ENCODE measurements at regions not wholly inside any gene's neighbourhood (a gene's known extent, or its start where the extent isn't known, plus 50 kb on each side); places are given as distances from the start of the nearest gene placed in this dataset.
"Not testable (repeated sequence)": the region's sequence is repeated elsewhere in the genome, so short reads cannot be mapped to it uniquely, and the experiment has no call there.

DNA sequence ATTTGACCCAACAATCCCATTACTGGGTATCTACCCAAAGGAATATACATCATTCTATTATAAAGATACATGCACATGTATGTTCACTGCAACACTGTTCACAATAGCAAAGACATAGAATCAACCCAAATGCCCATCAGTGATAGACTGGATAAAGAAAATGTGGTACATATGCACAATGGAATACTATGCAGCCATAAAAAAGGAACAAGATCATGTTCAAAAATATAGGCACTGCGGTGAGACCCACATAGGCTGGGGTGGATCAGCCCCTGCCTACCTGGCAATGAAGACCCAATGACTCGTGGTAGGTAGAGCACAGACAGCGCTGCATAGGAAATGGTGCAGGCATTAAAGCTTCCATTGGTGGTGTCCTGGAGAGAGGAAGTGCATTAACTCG lies 88.6 kb upstream of the NFIL3 start:
- H2AFZ ChIP-seq (ENCODE audit: low read depth, low read length, poor library complexity, severe bottlenecking); CTCF ChIA-PET; intact Hi-C loops (cut with micrococcal nuclease); DNase-seq (ENCODE audit: low read depth, low spot score); H3K9me3 ChIP-seq (ENCODE audit: control insufficient read depth in 1 of 2, insufficient read depth in 1 of 2, low read depth in 1 of 2, low read length in 2 of 2); H3K4me1 ChIP-seq (ENCODE audit: control insufficient read depth in 1 of 2, insufficient read depth in 2 of 2, low read length in 2 of 2); BruUV-seq (replicated peaks); ATAC-seq; H3K4me2 ChIP-seq (ENCODE audit: low read length); POLR2A ChIA-PET; RAD21 ChIA-PET (ENCODE audit: low non-redundant PET in 1 of 2, low total read pairs in 2 of 2, uncharacterized antibody in 2 of 2, unreplicated experiment in 2 of 2); H4K20me1 ChIP-seq (ENCODE audit: insufficient read depth); H3K27ac ChIP-seq (ENCODE audit: low read depth, low read length); H3K27me3 ChIP-seq (ENCODE audit: insufficient read depth, low read length); H3K9ac ChIP-seq (ENCODE audit: low read length); H3K79me2 ChIP-seq (ENCODE audit: insufficient read depth, low read length); H3K4me3 ChIP-seq (replicated peaks in 1 of 2; ENCODE audit: low read depth in 1 of 2, low read length in 2 of 2); H3K36me3 ChIP-seq (ENCODE audit: control insufficient read depth in 1 of 2, insufficient read depth in 2 of 2, low read length in 2 of 2); H3K9me2 ChIP-seq (ENCODE audit: insufficient read depth): not testable (repeated sequence)

DNA sequence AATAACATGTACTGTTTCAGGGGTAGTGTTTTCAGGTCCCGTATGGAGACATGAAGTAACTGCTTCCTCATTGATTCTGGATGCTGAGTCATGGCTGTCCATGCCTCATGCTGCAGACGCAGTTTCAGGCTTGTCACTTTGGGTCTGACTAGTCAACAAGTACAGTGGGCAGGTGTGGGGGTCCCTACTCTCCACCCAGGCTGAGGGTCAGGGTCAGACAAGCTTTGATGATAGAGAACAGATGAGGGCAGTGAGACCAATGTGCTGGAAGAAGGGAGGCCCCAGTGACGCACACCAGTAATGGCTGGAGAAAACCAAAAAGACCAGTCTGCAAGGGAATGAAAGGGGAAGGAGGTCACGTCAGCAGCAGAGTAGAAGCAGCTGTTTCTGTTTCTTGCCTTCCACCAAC lies 80.0 kb upstream of the NFIL3 start:
- no peak overlapping the region for H3K4me3 ChIP-seq (replicated peaks in 1 of 2; ENCODE audit: low read depth in 1 of 2, low read length in 2 of 2)
- TF ChIP-seq RAD21 (IDR thresholded peaks at IDR 0.05; ENCODE audit: low read depth) (no peak), SP1 (IDR thresholded peaks at IDR 0.05; ENCODE audit: low read depth) (no peak), JUND (IDR thresholded peaks at IDR 0.05) (no peak), POLR2AphosphoS5 (IDR thresholded peaks at IDR 0.05; ENCODE audit: low read depth, low read length) (no peak), ELF1 (IDR thresholded peaks at IDR 0.05; ENCODE audit: borderline replicate concordance, low read depth) (no peak), CEBPB (IDR thresholded peaks at IDR 0.05; ENCODE audit: low read depth) (no peak), EZH2 (IDR thresholded peaks at IDR 0.05) (no peak), EGR1 (IDR thresholded peaks at IDR 0.05; ENCODE audit: low read depth) (no peak), CBX3 (IDR thresholded peaks at IDR 0.05; ENCODE audit: low read depth) (no peak)
- TF ChIP-seq, protein P1, sequence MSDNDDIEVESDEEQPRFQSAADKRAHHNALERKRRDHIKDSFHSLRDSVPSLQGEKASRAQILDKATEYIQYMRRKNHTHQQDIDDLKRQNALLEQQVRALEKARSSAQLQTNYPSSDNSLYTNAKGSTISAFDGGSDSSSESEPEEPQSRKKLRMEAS (IDR thresholded peaks at IDR 0.05): no peak
- TF ChIP-seq, protein P2, sequence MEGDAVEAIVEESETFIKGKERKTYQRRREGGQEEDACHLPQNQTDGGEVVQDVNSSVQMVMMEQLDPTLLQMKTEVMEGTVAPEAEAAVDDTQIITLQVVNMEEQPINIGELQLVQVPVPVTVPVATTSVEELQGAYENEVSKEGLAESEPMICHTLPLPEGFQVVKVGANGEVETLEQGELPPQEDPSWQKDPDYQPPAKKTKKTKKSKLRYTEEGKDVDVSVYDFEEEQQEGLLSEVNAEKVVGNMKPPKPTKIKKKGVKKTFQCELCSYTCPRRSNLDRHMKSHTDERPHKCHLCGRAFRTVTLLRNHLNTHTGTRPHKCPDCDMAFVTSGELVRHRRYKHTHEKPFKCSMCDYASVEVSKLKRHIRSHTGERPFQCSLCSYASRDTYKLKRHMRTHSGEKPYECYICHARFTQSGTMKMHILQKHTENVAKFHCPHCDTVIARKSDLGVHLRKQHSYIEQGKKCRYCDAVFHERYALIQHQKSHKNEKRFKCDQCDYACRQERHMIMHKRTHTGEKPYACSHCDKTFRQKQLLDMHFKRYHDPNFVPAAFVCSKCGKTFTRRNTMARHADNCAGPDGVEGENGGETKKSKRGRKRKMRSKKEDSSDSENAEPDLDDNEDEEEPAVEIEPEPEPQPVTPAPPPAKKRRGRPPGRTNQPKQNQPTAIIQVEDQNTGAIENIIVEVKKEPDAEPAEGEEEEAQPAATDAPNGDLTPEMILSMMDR (IDR thresholded peaks at IDR 0.05 in 2 of 3, conservative IDR thresholded peaks at IDR 0.05 in 1 of 3; ENCODE audit: borderline replicate concordance in 1 of 3, insufficient read depth in 1 of 3, low read depth in 2 of 3, low read length in 2 of 3): no peak
- TF ChIP-seq, protein P3, sequence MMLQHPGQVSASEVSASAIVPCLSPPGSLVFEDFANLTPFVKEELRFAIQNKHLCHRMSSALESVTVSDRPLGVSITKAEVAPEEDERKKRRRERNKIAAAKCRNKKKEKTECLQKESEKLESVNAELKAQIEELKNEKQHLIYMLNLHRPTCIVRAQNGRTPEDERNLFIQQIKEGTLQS (IDR thresholded peaks at IDR 0.05): no peak
- peaks cover 2 to 16% of the 10 kb centered on the region in 2 experiments; a peak in 3 of 4 replicates for H3K4me1 ChIP-seq (ENCODE audit: control insufficient read depth in 1 of 2, insufficient read depth in 2 of 2, low read length in 2 of 2)
- no peak overlapping the region for H2AFZ ChIP-seq (ENCODE audit: low read depth, low read length, poor library complexity, severe bottlenecking)
- ChIA-PET RAD21 (ENCODE audit: low non-redundant PET in 1 of 2, low total read pairs in 2 of 2, uncharacterized antibody in 2 of 2, unreplicated experiment in 2 of 2) (no interaction called here), POLR2A (no interaction called here), CTCF (no interaction called here)
- H3K9me2 ChIP-seq (ENCODE audit: insufficient read depth): no peaks in the 10 kb centered on the region
- intact Hi-C loops (cut with micrococcal nuclease): no loop called here
- no peaks in the 10 kb centered on the region for H3K27me3 ChIP-seq (ENCODE audit: insufficient read depth, low read length)
- BruUV-seq (replicated peaks): no TSS peak
- H3K9me3 ChIP-seq (ENCODE audit: control insufficient read depth in 1 of 2, insufficient read depth in 1 of 2, low read depth in 1 of 2, low read length in 2 of 2): no peaks in the 10 kb centered on the region
- ATAC-seq (no peak), DNase-seq (ENCODE audit: low read depth, low spot score) (no peak)
- no peak overlapping the region for H3K27ac ChIP-seq (ENCODE audit: low read depth, low read length)
- H3K79me2 ChIP-seq (ENCODE audit: insufficient read depth, low read length): no peaks in the 10 kb centered on the region
- H3K9ac ChIP-seq (ENCODE audit: low read length): no peak overlapping the region
- no peak overlapping the region for H3K4me2 ChIP-seq (ENCODE audit: low read length)
- H4K20me1 ChIP-seq (ENCODE audit: insufficient read depth): no peaks in the 10 kb centered on the region
- H3K36me3 ChIP-seq (ENCODE audit: control insufficient read depth in 1 of 2, insufficient read depth in 2 of 2, low read length in 2 of 2): no peaks in the 10 kb centered on the region

Data from HCT116 (cell line).